NCI-H2196 treated with DMSO at 0.1 percent for 48 hours (cell line): ENCODE measurements at regions not wholly inside any gene's neighbourhood (a gene's known extent, or its start where the extent isn't known, plus 50 kb on each side); places are given as distances from the start of the nearest gene placed in this dataset.

ENCODE experiments used
- DNase-seq: peaks from one replicate; lab custom pipeline; 2025; ENCODE audit not compliant: unreplicated experiment; lab: John Stamatoyannopoulos, UW

GRCh38 chr21:41689289-41689583, 77.6 kb downstream of the RIPK4 start:
- DNase-seq: no peak

GRCh38 chr21:41687633-41688032, 79.2 kb downstream of the RIPK4 start:
- DNase-seq: no peak

- no peak for DNase-seq
Measured at GRCh38 chr21:41686664-41687063, 80.2 kb downstream of the RIPK4 start.

GRCh38 chr21:41685511-41686149, 81.2 kb downstream of the RIPK4 start:
- DNase-seq: no peak

- no peak for DNase-seq
Measured at GRCh38 chr21:41684381-41685245, 82.2 kb downstream of the RIPK4 start.

- DNase-seq: no peak
Measured at GRCh38 chr21:41683815-41684214, 83.0 kb downstream of the RIPK4 start.

GRCh38 chr21:41682719-41683179, 84.1 kb downstream of the RIPK4 start:
- no peak for DNase-seq

GRCh38 chr21:41681939-41682718, 84.7 kb downstream of the RIPK4 start:
- no peak for DNase-seq

- DNase-seq: no peak
Measured at GRCh38 chr21:41681348-41681801, 85.5 kb downstream of the RIPK4 start.

- peak; percentile 21 for DNase-seq
Measured at GRCh38 chr21:41680444-41681347, 86.2 kb downstream of the RIPK4 start.

- DNase-seq: peak; percentile 91
Measured at GRCh38 chr21:41678924-41679318, 87.9 kb downstream of the RIPK4 start.

GRCh38 chr21:41678016-41678923, 88.6 kb downstream of the RIPK4 start:
- peak; percentile 58 for DNase-seq

GRCh38 chr21:41677671-41678015, 89.2 kb downstream of the RIPK4 start:
- DNase-seq: peak; percentile 69

- no peak for DNase-seq
Measured at GRCh38 chr21:41676198-41676597, 90.7 kb downstream of the RIPK4 start.

- no peak for DNase-seq
Measured at GRCh38 chr21:41675574-41675973, 91.3 kb downstream of the RIPK4 start.

- no peak for DNase-seq
Measured at GRCh38 chr21:41674402-41674801, 92.5 kb downstream of the RIPK4 start.

GRCh38 chr21:41673596-41674335, 93.1 kb downstream of the RIPK4 start:
- DNase-seq: no peak

- no peak for DNase-seq
Measured at GRCh38 chr21:41673071-41673470, 93.8 kb downstream of the RIPK4 start.

- no peak for DNase-seq
Measured at GRCh38 chr21:41672543-41672915, 94.3 kb downstream of the RIPK4 start.
